ENCODE measurements at regions not wholly inside any gene's neighbourhood (a gene's known extent, or its start where the extent isn't known, plus 50 kb on each side); places are given as distances from the start of the nearest gene placed in this dataset.

GRCh38 chr12:34294137-34294536 is 271.8 kb downstream of the ALG10 start:
- Histone ChIP-seq H3K9me3 (ENCODE audit: low read length) (no peaks in the 10 kb centered on the region), H3K4me3 (replicated peaks in 1 of 3; ENCODE audit: insufficient read depth in 1 of 3, low read depth in 2 of 3, low read length in 3 of 3) (no peak overlapping the region), H3K27me3 (ENCODE audit: control insufficient read depth in 1 of 2, insufficient read depth in 2 of 2, low read length in 2 of 2) (peaks cover 4 to 36% of the 10 kb centered on the region in 2 experiments; a peak in 2 of 5 replicates), H4K20me1 (ENCODE audit: insufficient read depth, low read length) (no peaks in the 10 kb centered on the region), H2AFZ (ENCODE audit: low read length) (no peak overlapping the region), H3K9ac (ENCODE audit: insufficient read depth, low read depth, low read length) (no peak overlapping the region), H3K4me1 (ENCODE audit: insufficient read depth, low read length) (no peaks in the 10 kb centered on the region), H3K27ac (ENCODE audit: extremely low read length, insufficient read depth, low read length) (no peak overlapping the region), H3K4me2 (ENCODE audit: low read depth, low read length) (no peak overlapping the region), H3K79me2 (ENCODE audit: insufficient read depth, low read length) (no peaks in the 10 kb centered on the region), H3K36me3 (replicated peaks in 1 of 2; ENCODE audit: control insufficient read depth in 1 of 2, insufficient read depth in 2 of 2, low read length in 2 of 2) (no peaks in the 10 kb centered on the region)
- POLR2A ChIA-PET, result no interaction called here
- in situ Hi-C loops (cut with HindIII; ENCODE audit: extremely low pct_ligation_motif_present, low pct_unique_long_range_greater_than_20kb) (no loop called here), intact Hi-C loops (cut with micrococcal nuclease; ENCODE audit: unreplicated experiment) (no loop called here)
- ATAC-seq (no peak), DNase-seq (ENCODE audit: low spot score) (no peak), FAIRE-seq (no peak)
- WGBS (ENCODE audit: low lambda C conversion rate), result 21% methylated on average over 13 of the region's 13 CpGs
- CTCF ChIA-PET (ENCODE audit: low intra/inter-chr PET ratio, low total read pairs), result interaction anchor here (1.3 kb wide), 1 partner anchor 171 kb away, joined by 5 read pairs; no protein-coding TSS in a partner anchor
- BruUV-seq (replicated peaks), result no TSS peak
- no peak for TF ChIP-seq ZHX1 (CRISPR knock-in tag; IDR thresholded peaks at IDR 0.05; ENCODE audit: low read depth)
- TF ChIP-seq RXRA (CRISPR knock-in tag; IDR thresholded peaks at IDR 0.05), result no peak
- no peak for TF ChIP-seq YY1 (IDR thresholded peaks at IDR 0.05; ENCODE audit: insufficient read depth, insufficient replicate concordance, low read depth, low read length)
- no peak for TF ChIP-seq KLF11 (CRISPR knock-in tag; IDR thresholded peaks at IDR 0.05)
- no peak for TF ChIP-seq ZNF230 (CRISPR knock-in tag; IDR thresholded peaks at IDR 0.05)
- no peak for TF ChIP-seq ZNF468 (CRISPR knock-in tag; IDR thresholded peaks at IDR 0.05)
- TF ChIP-seq IRX3 (CRISPR knock-in tag; IDR thresholded peaks at IDR 0.05; ENCODE audit: borderline replicate concordance, low read depth), result no peak
- TF ChIP-seq ZNF224 (CRISPR knock-in tag; IDR thresholded peaks at IDR 0.05), result no peak
- no peak for TF ChIP-seq NCOA5 (CRISPR knock-in tag; IDR thresholded peaks at IDR 0.05)
- TF ChIP-seq, protein P1, sequence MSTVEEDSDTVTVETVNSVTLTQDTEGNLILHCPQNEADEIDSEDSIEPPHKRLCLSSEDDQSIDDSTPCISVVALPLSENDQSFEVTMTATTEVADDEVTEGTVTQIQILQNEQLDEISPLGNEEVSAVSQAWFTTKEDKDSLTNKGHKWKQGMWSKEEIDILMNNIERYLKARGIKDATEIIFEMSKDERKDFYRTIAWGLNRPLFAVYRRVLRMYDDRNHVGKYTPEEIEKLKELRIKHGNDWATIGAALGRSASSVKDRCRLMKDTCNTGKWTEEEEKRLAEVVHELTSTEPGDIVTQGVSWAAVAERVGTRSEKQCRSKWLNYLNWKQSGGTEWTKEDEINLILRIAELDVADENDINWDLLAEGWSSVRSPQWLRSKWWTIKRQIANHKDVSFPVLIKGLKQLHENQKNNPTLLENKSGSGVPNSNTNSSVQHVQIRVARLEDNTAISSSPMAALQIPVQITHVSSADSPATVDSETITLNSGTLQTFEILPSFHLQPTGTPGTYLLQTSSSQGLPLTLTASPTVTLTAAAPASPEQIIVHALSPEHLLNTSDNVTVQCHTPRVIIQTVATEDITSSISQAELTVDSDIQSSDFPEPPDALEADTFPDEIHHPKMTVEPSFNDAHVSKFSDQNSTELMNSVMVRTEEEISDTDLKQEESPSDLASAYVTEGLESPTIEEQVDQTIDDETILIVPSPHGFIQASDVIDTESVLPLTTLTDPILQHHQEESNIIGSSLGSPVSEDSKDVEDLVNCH (CRISPR knock-in tag; IDR thresholded peaks at IDR 0.05), result no peak
- no peak for TF ChIP-seq ZBTB7B (CRISPR knock-in tag; IDR thresholded peaks at IDR 0.05)
- no peak for TF ChIP-seq NFYB (CRISPR knock-in tag; IDR thresholded peaks at IDR 0.05)
- TF ChIP-seq, protein P2, sequence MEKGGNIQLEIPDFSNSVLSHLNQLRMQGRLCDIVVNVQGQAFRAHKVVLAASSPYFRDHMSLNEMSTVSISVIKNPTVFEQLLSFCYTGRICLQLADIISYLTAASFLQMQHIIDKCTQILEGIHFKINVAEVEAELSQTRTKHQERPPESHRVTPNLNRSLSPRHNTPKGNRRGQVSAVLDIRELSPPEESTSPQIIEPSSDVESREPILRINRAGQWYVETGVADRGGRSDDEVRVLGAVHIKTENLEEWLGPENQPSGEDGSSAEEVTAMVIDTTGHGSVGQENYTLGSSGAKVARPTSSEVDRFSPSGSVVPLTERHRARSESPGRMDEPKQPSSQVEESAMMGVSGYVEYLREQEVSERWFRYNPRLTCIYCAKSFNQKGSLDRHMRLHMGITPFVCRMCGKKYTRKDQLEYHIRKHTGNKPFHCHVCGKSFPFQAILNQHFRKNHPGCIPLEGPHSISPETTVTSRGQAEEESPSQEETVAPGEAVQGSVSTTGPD (CRISPR knock-in tag; IDR thresholded peaks at IDR 0.05), result no peak
- TF ChIP-seq SATB2 (CRISPR knock-in tag; IDR thresholded peaks at IDR 0.05), result no peak
- no peak for TF ChIP-seq SPEN (CRISPR knock-in tag; IDR thresholded peaks at IDR 0.05; ENCODE audit: low read depth)
- TF ChIP-seq, protein P3, sequence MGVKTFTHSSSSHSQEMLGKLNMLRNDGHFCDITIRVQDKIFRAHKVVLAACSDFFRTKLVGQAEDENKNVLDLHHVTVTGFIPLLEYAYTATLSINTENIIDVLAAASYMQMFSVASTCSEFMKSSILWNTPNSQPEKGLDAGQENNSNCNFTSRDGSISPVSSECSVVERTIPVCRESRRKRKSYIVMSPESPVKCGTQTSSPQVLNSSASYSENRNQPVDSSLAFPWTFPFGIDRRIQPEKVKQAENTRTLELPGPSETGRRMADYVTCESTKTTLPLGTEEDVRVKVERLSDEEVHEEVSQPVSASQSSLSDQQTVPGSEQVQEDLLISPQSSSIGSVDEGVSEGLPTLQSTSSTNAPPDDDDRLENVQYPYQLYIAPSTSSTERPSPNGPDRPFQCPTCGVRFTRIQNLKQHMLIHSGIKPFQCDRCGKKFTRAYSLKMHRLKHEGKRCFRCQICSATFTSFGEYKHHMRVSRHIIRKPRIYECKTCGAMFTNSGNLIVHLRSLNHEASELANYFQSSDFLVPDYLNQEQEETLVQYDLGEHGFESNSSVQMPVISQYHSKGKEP (CRISPR knock-in tag; IDR thresholded peaks at IDR 0.05), result no peak

Measured in HepG2 (cell line).